Peyer's patch (tissue), 4 donors: ENCODE measurements at regions not wholly inside any gene's neighbourhood (a gene's known extent, or its start where the extent isn't known, plus 50 kb on each side); places are given as distances from the start of the nearest gene placed in this dataset.

ENCODE experiments used
- DNase-seq, 3 donors: peaks; one replicate each; pipeline ENCODE4 v3.0.0-alpha.2; 2017 to 2019
- H3K27ac ChIP-seq, 4 donors: fragments of 200-600 bp; sonication (generic); one replicate each; pipeline ENCODE4 v1.5.1; 2016 to 2019
- H3K27me3 ChIP-seq, 2 donors: fragments of 200-600 bp; sonication (generic); one replicate each; pipeline ENCODE4 v1.5.1; 2019
- H3K36me3 ChIP-seq, 3 donors: fragments of 200-600 bp; sonication (generic); one replicate each; pipeline ENCODE4 v1.5.1; 2016 to 2019
- H3K4me1 ChIP-seq, 4 donors: fragments of 200-600 bp; sonication (generic); one replicate each; pipeline ENCODE4 v1.5.1; 2016 to 2019
- H3K4me3 ChIP-seq, 4 donors: fragments of 200-600 bp; sonication (generic); 1 replicate in 3 of 4; 2 replicates in 1 of 4; pipeline ENCODE4 v1.5.1; 2016 to 2019; ENCODE audit warnings: mild to moderate bottlenecking in 1 of 4
- H3K9me3 ChIP-seq, 4 donors: fragments of 200-600 bp; sonication (generic); one replicate each; pipeline ENCODE4 v1.5.1; 2016 to 2019; ENCODE audit warnings: mild to moderate bottlenecking in 1 of 4
- CTCF ChIP-seq, 6 experiments: fragments of 450-650 bp in 4 of 6; fragments of 200-600 bp in 2 of 6; sonication (generic) in 1 of 6; IDR thresholded peaks; one replicate each; pipeline ENCODE4 v1.5.1; 2017 to 2019; ENCODE audit warnings: antibody characterized with exemption in 6 of 6, mild to moderate bottlenecking in 3 of 6, moderate library complexity in 1 of 6
- POLR2A ChIP-seq, 2 donors: fragments of 450-650 bp; IDR thresholded peaks; one replicate each; pipeline ENCODE4 v1.5.1; 2017; ENCODE audit warnings: antibody characterized with exemption in 2 of 2, mild to moderate bottlenecking in 2 of 2, moderate library complexity in 2 of 2

- Histone ChIP-seq H3K9me3 (no peaks in the 10 kb centered on the region), H3K27me3 (no peaks in the 10 kb centered on the region), H3K36me3 (no peaks in the 10 kb centered on the region), H3K4me1 (no peaks in the 10 kb centered on the region), H3K27ac (no peak overlapping the region), H3K4me3 (no peak overlapping the region)
- DNase-seq, result no peak
- TF ChIP-seq CTCF (IDR thresholded peaks at IDR 0.05) (no peak), POLR2A (IDR thresholded peaks at IDR 0.05) (no peak)
Observed at GRCh38 chr12:105992849-105993740, 145.7 kb downstream of the NUAK1 start.

- DNase-seq, result no peak
- no peak for TF ChIP-seq POLR2A (IDR thresholded peaks at IDR 0.05)
- TF ChIP-seq CTCF (IDR thresholded peaks at IDR 0.05), result no peak
- Histone ChIP-seq H3K9me3 (no peaks in the 10 kb centered on the region), H3K4me1 (no peaks in the 10 kb centered on the region), H3K27ac (no peak overlapping the region), H3K27me3 (no peaks in the 10 kb centered on the region), H3K4me3 (no peak overlapping the region), H3K36me3 (no peaks in the 10 kb centered on the region)
Observed at GRCh38 chr12:105993766-105994555, 144.8 kb downstream of the NUAK1 start.

DNA sequence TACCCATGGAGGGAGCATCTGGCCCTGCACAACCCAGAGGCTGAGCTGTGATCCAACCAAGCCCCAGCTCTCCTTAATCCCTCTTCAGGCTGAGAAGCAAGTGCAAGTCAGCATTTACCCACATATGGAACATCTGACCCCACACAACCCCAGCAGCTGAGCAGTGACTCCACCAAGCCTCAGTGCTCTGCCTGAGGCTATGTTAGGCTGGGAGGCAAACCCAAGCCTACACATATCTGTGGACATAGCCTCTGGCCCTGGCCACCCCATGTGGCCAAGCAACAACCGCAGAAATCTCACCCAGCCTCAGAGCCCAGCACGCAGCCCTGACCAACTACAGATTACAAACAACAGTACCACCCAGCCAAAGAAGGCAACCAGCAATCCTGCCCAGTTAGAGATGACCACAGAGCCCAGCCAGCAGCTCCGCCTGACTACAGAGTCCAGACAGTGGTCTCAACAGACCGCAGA lies 142.8 kb downstream of the NUAK1 start:
- Histone ChIP-seq H3K36me3 (no peaks in the 10 kb centered on the region), H3K4me1 (no peaks in the 10 kb centered on the region), H3K27ac (no peak overlapping the region), H3K27me3 (no peaks in the 10 kb centered on the region), H3K4me3 (no peak overlapping the region), H3K9me3 (no peaks in the 10 kb centered on the region)
- no peak for DNase-seq
- no peak for TF ChIP-seq CTCF (IDR thresholded peaks at IDR 0.05)
- no peak for TF ChIP-seq POLR2A (IDR thresholded peaks at IDR 0.05)

DNA sequence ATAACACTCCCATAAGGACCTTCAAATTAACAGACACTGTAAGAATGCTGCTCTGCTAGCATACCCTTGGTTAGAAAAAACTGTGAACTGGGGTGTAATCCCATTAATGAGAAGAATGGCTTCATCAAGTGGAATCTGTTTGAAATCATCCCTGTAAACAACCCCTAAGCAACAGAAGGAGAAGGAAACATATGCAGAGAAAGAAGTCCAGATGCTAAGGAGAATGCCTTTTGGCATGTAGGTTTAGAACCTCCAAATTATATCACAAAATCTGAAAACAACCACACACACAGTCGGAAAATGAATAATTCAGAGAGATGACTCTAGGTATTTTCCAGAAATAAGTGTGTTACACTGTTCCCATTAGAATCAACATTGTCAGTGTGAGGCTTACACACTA lies 140.2 kb downstream of the NUAK1 start:
- H3K4me3 ChIP-seq, result no peak overlapping the region
- no peaks in the 10 kb centered on the region for H3K27me3 ChIP-seq
- TF ChIP-seq CTCF (IDR thresholded peaks at IDR 0.05) (no peak), POLR2A (IDR thresholded peaks at IDR 0.05) (no peak)
- no peaks in the 10 kb centered on the region for H3K4me1 ChIP-seq
- no peaks in the 10 kb centered on the region for H3K36me3 ChIP-seq
- no peak overlapping the region for H3K27ac ChIP-seq
- H3K9me3 ChIP-seq, result no peaks in the 10 kb centered on the region
- DNase-seq, result no peak

DNA sequence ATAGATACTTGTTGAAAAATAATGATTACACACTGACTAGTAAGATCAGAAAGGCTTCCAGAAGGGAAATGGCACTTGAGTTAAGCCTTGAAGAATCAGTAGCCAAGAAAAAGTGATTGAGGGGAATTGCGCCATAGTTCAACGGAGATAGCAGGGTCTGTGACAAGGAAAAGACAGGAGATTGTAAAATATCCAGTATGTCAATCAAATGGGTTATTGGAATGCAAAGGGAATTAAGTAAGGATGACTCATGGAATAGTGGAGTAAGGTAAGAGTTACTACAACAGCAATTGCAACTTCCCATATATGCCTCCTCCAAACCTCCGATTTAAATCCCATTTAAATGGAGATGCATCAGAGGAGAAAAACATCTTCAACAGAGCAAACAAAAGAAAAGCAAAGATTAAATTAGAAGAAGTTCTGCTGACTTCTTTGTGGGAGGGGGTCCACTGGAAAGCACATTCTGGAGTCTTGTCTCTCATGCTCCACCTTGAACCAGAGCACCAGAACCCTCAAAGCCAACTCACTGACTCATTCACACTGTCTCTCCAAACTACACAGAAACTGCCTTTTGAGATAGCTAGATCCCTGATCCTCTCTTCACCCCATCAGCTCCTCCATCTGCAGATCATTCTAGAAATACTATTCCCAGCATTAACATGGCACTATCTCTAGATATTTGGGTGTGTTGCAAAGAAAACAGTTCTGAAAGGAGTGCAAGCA lies 138.2 kb downstream of the NUAK1 start:
- Histone ChIP-seq H3K9me3 (no peaks in the 10 kb centered on the region), H3K4me3 (no peak overlapping the region), H3K36me3 (no peaks in the 10 kb centered on the region), H3K27me3 (no peaks in the 10 kb centered on the region), H3K4me1 (no peaks in the 10 kb centered on the region), H3K27ac (no peak overlapping the region)
- TF ChIP-seq POLR2A (IDR thresholded peaks at IDR 0.05) (no peak), CTCF (IDR thresholded peaks at IDR 0.05) (no peak)
- no peak for DNase-seq
